ENCODE measurements at regions not wholly inside any gene's neighbourhood (a gene's known extent, or its start where the extent isn't known, plus 50 kb on each side); places are given as distances from the start of the nearest gene placed in this dataset.

- Mint-ChIP-seq H3K36me3 (ENCODE audit: low read depth) (no peaks in the 10 kb centered on the region), H3K9me3 (ENCODE audit: low read depth) (peaks cover 3% of the 10 kb centered on the region), H3K4me1 (ENCODE audit: low read depth) (peaks cover 5% of the 10 kb centered on the region), H3K27ac (ENCODE audit: unreplicated experiment) (no peak overlapping the region), H3K4me3 (ENCODE audit: unreplicated experiment) (no peak overlapping the region), H3K27me3 (ENCODE audit: low read depth) (no peaks in the 10 kb centered on the region)
- no peak for DNase-seq (ENCODE audit: low spot score)
- TF ChIP-seq, protein P1, sequence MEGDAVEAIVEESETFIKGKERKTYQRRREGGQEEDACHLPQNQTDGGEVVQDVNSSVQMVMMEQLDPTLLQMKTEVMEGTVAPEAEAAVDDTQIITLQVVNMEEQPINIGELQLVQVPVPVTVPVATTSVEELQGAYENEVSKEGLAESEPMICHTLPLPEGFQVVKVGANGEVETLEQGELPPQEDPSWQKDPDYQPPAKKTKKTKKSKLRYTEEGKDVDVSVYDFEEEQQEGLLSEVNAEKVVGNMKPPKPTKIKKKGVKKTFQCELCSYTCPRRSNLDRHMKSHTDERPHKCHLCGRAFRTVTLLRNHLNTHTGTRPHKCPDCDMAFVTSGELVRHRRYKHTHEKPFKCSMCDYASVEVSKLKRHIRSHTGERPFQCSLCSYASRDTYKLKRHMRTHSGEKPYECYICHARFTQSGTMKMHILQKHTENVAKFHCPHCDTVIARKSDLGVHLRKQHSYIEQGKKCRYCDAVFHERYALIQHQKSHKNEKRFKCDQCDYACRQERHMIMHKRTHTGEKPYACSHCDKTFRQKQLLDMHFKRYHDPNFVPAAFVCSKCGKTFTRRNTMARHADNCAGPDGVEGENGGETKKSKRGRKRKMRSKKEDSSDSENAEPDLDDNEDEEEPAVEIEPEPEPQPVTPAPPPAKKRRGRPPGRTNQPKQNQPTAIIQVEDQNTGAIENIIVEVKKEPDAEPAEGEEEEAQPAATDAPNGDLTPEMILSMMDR (IDR thresholded peaks at IDR 0.05), result no peak
Observed at GRCh38 chr10:83073472-83073871, 1065.8 kb upstream of the GHITM start.

DNA sequence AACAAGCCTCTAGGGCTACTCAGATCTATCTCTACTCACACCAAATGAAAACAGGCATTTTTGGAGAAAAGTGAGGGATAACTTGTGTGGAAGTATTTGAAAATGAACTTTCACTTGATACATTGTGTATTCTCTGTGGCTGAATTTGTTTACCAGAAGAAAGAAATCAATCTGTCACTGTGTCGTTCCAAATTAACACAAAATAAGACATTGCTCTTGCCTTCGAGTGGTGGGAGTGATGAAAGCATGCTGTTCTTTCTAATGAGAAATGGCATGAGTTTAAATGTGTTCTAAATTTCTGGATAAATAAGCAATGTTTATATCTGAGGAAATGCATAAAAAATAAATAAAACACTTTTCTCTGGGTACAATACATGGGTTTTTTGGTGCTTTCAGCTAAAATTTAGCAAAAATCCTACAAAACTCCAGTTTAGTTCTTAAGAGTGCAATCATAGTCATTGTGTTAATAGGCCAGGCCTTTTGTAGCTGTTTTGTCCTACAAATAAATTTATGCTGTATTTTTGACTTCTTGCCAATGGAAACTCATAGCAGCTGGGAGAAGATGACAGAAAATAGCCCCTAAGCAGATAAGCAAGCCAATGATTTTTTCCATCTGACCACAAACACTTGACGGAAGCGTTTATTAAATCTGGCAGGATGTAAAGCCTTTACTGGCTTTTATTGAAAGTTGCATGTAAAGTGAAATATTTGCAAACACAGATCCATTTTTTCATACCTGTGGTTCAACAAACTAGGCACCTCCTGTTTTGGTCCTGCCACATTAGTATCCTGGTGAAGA is 1064.1 kb upstream of the GHITM start:
- H3K36me3 Mint-ChIP-seq (ENCODE audit: low read depth), result no peaks in the 10 kb centered on the region
- H3K4me1 Mint-ChIP-seq (ENCODE audit: low read depth), result peaks cover 5% of the 10 kb centered on the region
- no peak for DNase-seq (ENCODE audit: low spot score)
- TF ChIP-seq, protein P1 (IDR thresholded peaks at IDR 0.05), result no peak
- H3K4me3 Mint-ChIP-seq (ENCODE audit: unreplicated experiment), result no peak overlapping the region
- H3K27me3 Mint-ChIP-seq (ENCODE audit: low read depth), result peaks cover 2% of the 10 kb centered on the region
- no peak overlapping the region for H3K27ac Mint-ChIP-seq (ENCODE audit: unreplicated experiment)
- H3K9me3 Mint-ChIP-seq (ENCODE audit: low read depth), result peaks cover 3% of the 10 kb centered on the region

DNA sequence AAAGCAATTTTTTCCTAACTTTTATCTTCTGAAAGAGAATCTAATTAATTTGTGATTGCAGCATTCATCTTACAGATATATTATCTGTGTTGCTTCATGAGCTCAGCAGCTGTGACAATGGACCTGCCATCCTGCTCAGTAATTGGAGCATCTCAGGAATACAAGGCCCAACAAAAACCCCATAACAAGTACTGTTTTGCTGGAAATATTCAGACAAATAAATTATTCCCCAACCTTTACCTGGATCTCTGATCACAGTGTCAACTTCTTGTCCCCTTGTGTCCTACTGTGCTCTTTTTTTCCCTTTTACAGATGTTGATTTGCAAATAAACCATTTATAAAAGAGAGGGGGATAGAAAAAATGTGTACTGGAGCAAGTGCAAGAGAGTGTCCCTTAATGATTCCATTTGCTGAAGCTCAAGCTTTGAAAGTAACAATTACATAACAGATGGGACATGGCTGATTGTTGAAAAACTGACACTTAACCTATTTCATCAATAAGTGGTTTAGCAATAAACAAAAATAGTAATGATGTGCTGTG is 1063.4 kb upstream of the GHITM start:
- no peak for DNase-seq (ENCODE audit: low spot score)
- H3K27me3 Mint-ChIP-seq (ENCODE audit: low read depth), result peaks cover 2% of the 10 kb centered on the region
- H3K4me1 Mint-ChIP-seq (ENCODE audit: low read depth), result peaks cover 5% of the 10 kb centered on the region
- no peaks in the 10 kb centered on the region for H3K36me3 Mint-ChIP-seq (ENCODE audit: low read depth)
- H3K9me3 Mint-ChIP-seq (ENCODE audit: low read depth), result peaks cover 3% of the 10 kb centered on the region
- H3K27ac Mint-ChIP-seq (ENCODE audit: unreplicated experiment), result no peak overlapping the region
- TF ChIP-seq, protein P1 (IDR thresholded peaks at IDR 0.05), result no peak
- H3K4me3 Mint-ChIP-seq (ENCODE audit: unreplicated experiment), result no peak overlapping the region

- H3K27me3 Mint-ChIP-seq (ENCODE audit: low read depth), result peaks cover 2% of the 10 kb centered on the region
- no peak overlapping the region for H3K4me3 Mint-ChIP-seq (ENCODE audit: unreplicated experiment)
- TF ChIP-seq, protein P1 (IDR thresholded peaks at IDR 0.05), result no peak
- no peaks in the 10 kb centered on the region for H3K36me3 Mint-ChIP-seq (ENCODE audit: low read depth)
- no peak for DNase-seq (ENCODE audit: low spot score)
- H3K27ac Mint-ChIP-seq (ENCODE audit: unreplicated experiment), result no peak overlapping the region
- peaks cover 5% of the 10 kb centered on the region for H3K4me1 Mint-ChIP-seq (ENCODE audit: low read depth)
- peaks cover 3% of the 10 kb centered on the region for H3K9me3 Mint-ChIP-seq (ENCODE audit: low read depth)
Observed at GRCh38 chr10:83076443-83076842, 1062.9 kb upstream of the GHITM start.

DNA sequence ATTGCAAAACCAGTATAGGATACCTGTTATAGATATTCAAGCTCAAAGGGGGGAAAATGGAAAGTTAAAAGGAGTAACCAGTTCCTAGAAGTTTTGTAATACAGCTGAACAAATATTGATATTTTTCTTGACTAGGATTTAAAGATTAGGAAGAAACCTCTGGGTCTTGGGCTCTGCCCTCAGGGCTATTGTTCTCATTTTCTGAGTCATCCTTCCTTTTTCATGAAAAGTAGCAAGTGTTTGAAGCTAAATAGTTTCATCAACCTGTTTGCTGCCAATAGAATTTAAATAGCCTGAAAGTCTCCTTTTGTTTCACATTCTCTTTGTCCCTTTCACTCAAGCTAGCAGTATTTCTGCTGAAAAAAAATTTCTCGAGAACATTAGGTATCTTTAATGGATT is 1061.1 kb upstream of the GHITM start:
- Mint-ChIP-seq H3K27ac (ENCODE audit: unreplicated experiment) (no peak overlapping the region), H3K4me3 (ENCODE audit: unreplicated experiment) (no peak overlapping the region), H3K4me1 (ENCODE audit: low read depth) (peaks cover 5% of the 10 kb centered on the region), H3K9me3 (ENCODE audit: low read depth) (peaks cover 3% of the 10 kb centered on the region), H3K36me3 (ENCODE audit: low read depth) (no peaks in the 10 kb centered on the region), H3K27me3 (ENCODE audit: low read depth) (peaks cover 2% of the 10 kb centered on the region)
- TF ChIP-seq, protein P1 (IDR thresholded peaks at IDR 0.05), result no peak
- DNase-seq (ENCODE audit: low spot score), result no peak
